CD14-positive monocyte (primary cell): ENCODE measurements at regions not wholly inside any gene's neighbourhood (a gene's known extent, or its start where the extent isn't known, plus 50 kb on each side); places are given as distances from the start of the nearest gene placed in this dataset.

Source experiments
- DNase-seq, 3 donors: peaks; one replicate each; pipeline ENCODE4 v3.0.0-alpha.2; 2011 to 2022
- H2AFZ ChIP-seq: 2 replicates; pipeline ENCODE4 v1.6.0; 2012; ENCODE audit warnings: mild to moderate bottlenecking, low read depth, low read length, inconsistent platforms; ENCODE audit not compliant: insufficient read depth, poor library complexity, severe bottlenecking
- H3K27ac ChIP-seq, 2 donors: 1 replicate in 1 of 2; 2 replicates in 1 of 2; pipeline ENCODE4 v1.5.1; 2012 to 2013; ENCODE audit warnings: low read length in 2 of 2, control low read depth in 1 of 2, inconsistent platforms in 1 of 2, low read depth in 1 of 2, mild to moderate bottlenecking in 1 of 2
- H3K27me3 ChIP-seq, 2 donors: one replicate each; pipeline versions ENCODE4 v1.6.0 to v1.6.1; 2011 to 2013; ENCODE audit warnings: low read length in 2 of 2; ENCODE audit not compliant: control insufficient read depth in 2 of 2, insufficient read depth in 2 of 2
- H3K36me3 ChIP-seq, 2 donors: replicated peaks in 1 of 2; 1 replicate in 1 of 2; 2 replicates in 1 of 2; pipeline versions ENCODE4 v1.5.1 to v1.6.1; 2012 to 2013; ENCODE audit warnings: low read length in 2 of 2, control low read depth in 1 of 2, inconsistent platforms in 1 of 2, mild to moderate bottlenecking in 1 of 2; ENCODE audit not compliant: insufficient read depth in 2 of 2, control insufficient read depth in 1 of 2
- H3K4me1 ChIP-seq, 2 donors: 1 replicate in 1 of 2; 2 replicates in 1 of 2; pipeline versions ENCODE4 v1.5.1 to v1.6.1; 2012 to 2013; ENCODE audit warnings: low read length in 2 of 2, control low read depth in 1 of 2, inconsistent platforms in 1 of 2, mild to moderate bottlenecking in 1 of 2, moderate library complexity in 1 of 2; ENCODE audit not compliant: insufficient read depth in 2 of 2, control insufficient read depth in 1 of 2
- H3K4me2 ChIP-seq: replicated peaks from 2 replicates; pipeline ENCODE3; 2012; ENCODE audit warnings: low read length, moderate library complexity, mild to moderate bottlenecking; ENCODE audit not compliant: poor library complexity, severe bottlenecking; ENCODE audit errors: extremely low read depth
- H3K4me3 ChIP-seq, 3 experiments: fragments of 200-600 bp in 1 of 3; sonication (generic) in 1 of 3; replicated peaks in 1 of 3; 1 replicate in 2 of 3; 2 replicates in 1 of 3; pipeline ENCODE4 v1.5.1; 2011 to 2013; ENCODE audit warnings: low read length in 3 of 3, mild to moderate bottlenecking in 3 of 3, control low read depth in 2 of 3, low read depth in 2 of 3, inconsistent platforms in 1 of 3, moderate library complexity in 1 of 3
- H3K79me2 ChIP-seq: 2 replicates; pipeline ENCODE4 v1.6.0; 2012; ENCODE audit warnings: mild to moderate bottlenecking, control low read depth, inconsistent platforms, low read length, moderate library complexity; ENCODE audit not compliant: insufficient read depth
- H3K9ac ChIP-seq: 2 replicates; pipeline ENCODE4 v1.6.0; 2017; ENCODE audit warnings: low read length, mild to moderate bottlenecking; ENCODE audit not compliant: insufficient read depth, poor library complexity, severe bottlenecking
- H3K9me3 ChIP-seq, 2 donors: replicated peaks in 1 of 2; 1 replicate in 1 of 2; 2 replicates in 1 of 2; pipeline versions ENCODE4 v1.5.1 to v1.6.1; 2012 to 2013; ENCODE audit warnings: low read length in 2 of 2, control low read depth in 1 of 2; ENCODE audit not compliant: control insufficient read depth in 1 of 2, insufficient read depth in 1 of 2
- H4K20me1 ChIP-seq: 2 replicates; pipeline ENCODE4 v1.6.0; 2012; ENCODE audit warnings: mild to moderate bottlenecking, low read length, control low read depth, moderate library complexity; ENCODE audit not compliant: insufficient read depth
- H3K27ac Mint-ChIP-seq, 7 donors: one replicate each; pipeline ENCODE4 v1.8.0; 2020; ENCODE audit warnings: mild to moderate bottlenecking in 7 of 7, mixed read lengths in 7 of 7, moderate library complexity in 6 of 7, inconsistent platforms in 2 of 7
- H3K27me3 Mint-ChIP-seq, 3 donors: one replicate each; pipeline ENCODE4 v1.8.0; 2021 to 2022; ENCODE audit warnings: low read depth in 3 of 3, mild to moderate bottlenecking in 3 of 3, mixed read lengths in 3 of 3, moderate library complexity in 3 of 3, inconsistent platforms in 1 of 3
- H3K36me3 Mint-ChIP-seq, 2 donors: one replicate each; pipeline ENCODE4 v1.8.0; 2020; ENCODE audit warnings: mixed read lengths in 2 of 2, inconsistent platforms in 1 of 2, mild to moderate bottlenecking in 1 of 2
- H3K4me1 Mint-ChIP-seq: one replicate; pipeline ENCODE4 v1.8.0; 2020; ENCODE audit warnings: mild to moderate bottlenecking, mixed read lengths
- H3K4me3 Mint-ChIP-seq, 2 donors: one replicate each; pipeline ENCODE4 v1.8.0; 2020; ENCODE audit warnings: mild to moderate bottlenecking in 2 of 2, mixed read lengths in 2 of 2, moderate library complexity in 1 of 2
- H3K9me3 Mint-ChIP-seq, 7 donors: one replicate each; pipeline ENCODE4 v1.8.0; 2020 to 2022; ENCODE audit warnings: mixed read lengths in 7 of 7, mild to moderate bottlenecking in 6 of 7, moderate library complexity in 6 of 7, inconsistent platforms in 2 of 7
- CTCF ChIP-seq: fragments of 200-600 bp; IDR thresholded peaks from one replicate; pipeline ENCODE4 v1.8.0; 2022; ENCODE audit warnings: antibody characterized with exemption, mild to moderate bottlenecking
- WGBS: methylation state at CpG from one replicate; pipeline ENCODE4 v1.1.5; 2013; ENCODE audit warnings: missing lambda C conversion rate; ENCODE audit not compliant: insufficient coverage; 5-methylcytosine and 5-hydroxymethylcytosine counted together
- intact Hi-C, 2 donors: fragments of 100-400 bp; cut with micrococcal nuclease; formaldehyde crosslinking; loops; one replicate each; pipeline versions ENCODE4 v1.15.0 to v1.15.1; 2023

- no peaks in the 10 kb centered on the region for H3K27me3 ChIP-seq
- H3K4me3 Mint-ChIP-seq: no peak overlapping the region
- no peak overlapping the region for H3K9ac ChIP-seq
- no peak for TF ChIP-seq CTCF
- peaks cover 11 to 30% (median 19%) of the 10 kb centered on the region in 7 donors for H3K9me3 Mint-ChIP-seq
- no peaks in the 10 kb centered on the region for H4K20me1 ChIP-seq
- no peak overlapping the region for H3K27ac ChIP-seq
- H3K4me3 ChIP-seq: no peak overlapping the region
- no peaks in the 10 kb centered on the region for H3K36me3 ChIP-seq
- no peak overlapping the region for H2AFZ ChIP-seq
- DNase-seq: peak in 1 of 3 donors; percentile 23
- intact Hi-C loops: no loop called here
- H3K36me3 Mint-ChIP-seq: no peaks in the 10 kb centered on the region
- H3K9me3 ChIP-seq: peaks cover 13 to 19% of the 10 kb centered on the region in 2 donors
- WGBS: no CpG with 5 or more reads among the region's 4 CpGs
- no peaks in the 10 kb centered on the region for H3K4me1 Mint-ChIP-seq
- no peak overlapping the region for H3K27ac Mint-ChIP-seq
- H3K79me2 ChIP-seq: no peaks in the 10 kb centered on the region
- H3K27me3 Mint-ChIP-seq: no peaks in the 10 kb centered on the region
- no peaks in the 10 kb centered on the region for H3K4me1 ChIP-seq
- H3K4me2 ChIP-seq: no peak overlapping the region
These were observed 209.5 kb upstream of the PPP3CA start for GRCh38 chr4:101556842-101557241.

DNA sequence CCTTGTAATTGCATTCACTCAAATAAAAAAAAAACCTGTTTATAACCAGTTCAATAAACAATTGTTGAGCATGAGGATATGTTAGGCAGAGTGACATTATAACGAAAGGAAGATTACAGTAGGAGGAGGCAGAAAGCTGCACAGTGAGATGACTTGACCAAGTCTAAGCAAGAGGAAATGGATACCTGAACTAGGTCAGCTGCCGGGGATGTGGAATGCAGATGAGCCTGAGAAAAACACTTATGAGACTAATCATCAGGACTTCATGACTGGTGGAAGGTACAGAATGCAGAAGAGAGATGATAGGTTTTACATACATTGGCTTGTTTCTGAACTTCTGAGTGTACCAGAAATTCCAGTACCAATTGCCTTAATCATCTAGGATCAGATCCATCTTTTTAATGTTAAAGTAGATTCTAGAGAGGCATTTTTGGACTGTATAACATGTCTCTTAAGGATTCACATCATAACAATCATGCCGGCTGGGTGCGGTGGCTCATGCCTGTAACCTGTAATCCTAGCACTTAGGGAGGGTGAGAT is 208.1 kb upstream of the PPP3CA start:
- Histone ChIP-seq H3K4me1 (no peaks in the 10 kb centered on the region), H3K9me3 (peaks cover 13 to 23% of the 10 kb centered on the region in 2 donors), H3K79me2 (no peaks in the 10 kb centered on the region), H3K27me3 (no peaks in the 10 kb centered on the region), H4K20me1 (no peaks in the 10 kb centered on the region), H3K36me3 (no peaks in the 10 kb centered on the region), H3K27ac (no peak overlapping the region), H2AFZ (no peak overlapping the region), H3K9ac (no peak overlapping the region), H3K4me3 (no peak overlapping the region), H3K4me2 (no peak overlapping the region)
- intact Hi-C loops: no loop called here
- H3K27ac Mint-ChIP-seq: no peak overlapping the region
- no peaks in the 10 kb centered on the region for H3K27me3 Mint-ChIP-seq
- no peaks in the 10 kb centered on the region for H3K4me1 Mint-ChIP-seq
- 100% methylated on average over 1 of the region's 4 CpGs for WGBS
- H3K36me3 Mint-ChIP-seq: no peaks in the 10 kb centered on the region
- TF ChIP-seq CTCF: no peak
- peaks cover 14 to 35% (median 25%) of the 10 kb centered on the region in 7 donors for H3K9me3 Mint-ChIP-seq
- no peak overlapping the region for H3K4me3 Mint-ChIP-seq
- DNase-seq: no peak
